HG03103 (cell line): ENCODE measurements at regions not wholly inside any gene's neighbourhood (a gene's known extent, or its start where the extent isn't known, plus 50 kb on each side); places are given as distances from the start of the nearest gene placed in this dataset.
"Not testable (repeated sequence)": the region's sequence is repeated elsewhere in the genome, so short reads cannot be mapped to it uniquely, and the experiment has no call there.

Experiments used
- ATAC-seq: cut with Tn5 transposase; IDR thresholded peaks from one replicate; pipeline ENCODE4 v1.9.1; 2021; ENCODE audit warnings: low read depth; ENCODE audit not compliant: unreplicated experiment

GRCh38 chr1:149695066-149695465 lies 87.4 kb upstream of the FCGR1A start:
- not testable (repeated sequence) for ATAC-seq

DNA sequence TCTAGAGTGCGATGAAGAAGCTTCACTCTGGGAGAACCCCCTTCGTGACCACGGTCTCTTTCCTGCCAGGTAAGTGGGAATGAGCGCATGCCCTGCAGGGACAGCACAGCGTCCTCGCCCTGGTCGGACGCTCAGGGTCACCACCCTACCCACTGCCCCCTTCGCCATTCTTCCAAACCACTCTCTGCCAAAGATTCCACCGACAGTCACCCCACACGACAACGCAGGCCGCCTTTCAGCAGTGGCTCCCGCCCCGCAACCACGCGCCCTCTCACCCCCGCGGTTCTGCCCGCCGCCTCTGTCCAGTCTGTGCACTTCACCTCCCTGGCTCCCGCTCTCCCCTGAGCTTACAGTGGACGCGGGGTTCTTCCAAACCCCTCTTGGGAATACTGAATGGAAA lies 82.3 kb upstream of the FCGR1A start:
- ATAC-seq, result not testable (repeated sequence)

DNA sequence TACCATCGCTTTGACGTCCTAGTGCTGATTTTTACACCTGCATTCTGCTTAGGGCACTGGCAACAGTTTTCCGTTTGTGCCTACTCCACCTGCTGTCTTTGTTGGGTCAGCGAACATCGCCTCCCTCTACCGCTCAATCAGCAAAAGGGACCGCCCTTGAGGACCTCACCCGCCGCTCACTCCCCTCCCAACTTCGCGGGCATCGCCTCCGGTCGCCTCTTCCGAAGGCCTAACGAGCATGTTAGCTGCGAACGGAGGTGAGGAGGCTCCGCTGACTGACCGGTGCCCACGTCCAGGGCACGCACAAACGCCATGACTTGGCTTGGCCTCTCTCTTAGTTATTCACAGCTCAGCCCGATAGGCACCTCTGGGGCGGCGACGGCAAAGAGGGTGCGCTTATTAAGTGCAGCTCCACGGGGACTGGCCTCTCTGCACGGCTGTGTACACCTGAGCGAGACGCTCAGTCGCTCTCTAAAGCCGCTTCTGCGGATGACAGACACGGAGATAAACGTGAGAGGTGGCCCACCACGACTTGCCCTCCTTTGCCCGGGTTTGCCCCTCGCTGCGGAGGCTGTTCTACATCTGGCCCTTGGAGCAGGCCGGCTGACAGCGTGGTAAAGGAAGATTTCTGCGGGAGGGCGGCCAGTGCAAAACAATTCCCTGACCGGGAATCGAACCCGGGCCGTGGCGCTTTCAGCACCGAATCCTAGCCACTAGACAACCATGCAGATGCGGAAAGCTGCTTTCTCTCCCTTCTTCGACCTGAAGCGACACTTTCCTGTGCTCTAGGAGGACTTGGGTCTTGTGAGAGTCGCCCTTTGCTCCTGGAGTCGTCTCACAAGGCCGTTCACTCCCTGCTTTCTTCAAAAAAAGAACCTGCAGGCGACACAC lies 81.6 kb upstream of the FCGR1A start:
- ATAC-seq, result not testable (repeated sequence)

GRCh38 chr1:149708192-149708853 lies 74.2 kb upstream of the FCGR1A start:
- ATAC-seq, result peak; percentile 90

- not testable (repeated sequence) for ATAC-seq
These were observed 70.8 kb upstream of the FCGR1A start for GRCh38 chr1:149711651-149712050.

GRCh38 chr1:149712154-149712927 lies 70.2 kb upstream of the FCGR1A start:
- ATAC-seq, result not testable (repeated sequence)

- not testable (repeated sequence) for ATAC-seq
These were observed 69.0 kb upstream of the FCGR1A start for GRCh38 chr1:149713513-149713912.

- ATAC-seq, result not testable (repeated sequence)
These were observed 68.5 kb upstream of the FCGR1A start for GRCh38 chr1:149713952-149714351.

DNA sequence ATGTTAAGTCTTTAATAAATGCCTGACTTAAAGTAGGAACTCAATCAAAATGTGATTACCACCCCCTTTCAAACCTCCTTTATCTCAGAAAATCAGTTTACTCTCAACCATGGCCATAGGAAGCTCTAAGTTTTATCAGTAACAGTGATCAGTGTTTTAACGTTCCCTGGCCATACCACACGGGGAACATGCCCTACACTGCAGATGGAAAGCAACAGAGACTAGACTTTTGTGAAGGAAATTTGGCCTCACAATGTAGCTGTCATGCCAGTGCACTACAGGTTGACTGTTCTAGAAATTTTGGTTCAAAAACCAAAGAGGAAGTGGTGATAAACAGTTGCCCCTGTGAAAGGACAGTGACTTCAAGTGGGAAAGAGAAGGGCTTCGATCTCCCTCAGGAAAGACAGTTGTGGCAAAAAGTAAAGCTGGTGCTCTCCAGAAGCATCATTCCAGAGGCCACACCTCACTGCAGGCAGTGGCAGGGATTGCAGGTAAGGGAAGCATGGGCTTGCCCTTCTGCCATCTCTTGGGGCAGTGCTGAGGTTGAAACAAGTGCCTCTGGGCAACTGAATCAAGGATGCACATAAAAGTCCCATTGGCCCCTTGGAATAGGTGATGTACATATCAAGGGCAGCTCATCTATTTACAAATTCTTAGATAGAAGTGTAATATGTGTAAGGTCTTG lies 57.7 kb upstream of the FCGR1A start:
- ATAC-seq, result not testable (repeated sequence)

DNA sequence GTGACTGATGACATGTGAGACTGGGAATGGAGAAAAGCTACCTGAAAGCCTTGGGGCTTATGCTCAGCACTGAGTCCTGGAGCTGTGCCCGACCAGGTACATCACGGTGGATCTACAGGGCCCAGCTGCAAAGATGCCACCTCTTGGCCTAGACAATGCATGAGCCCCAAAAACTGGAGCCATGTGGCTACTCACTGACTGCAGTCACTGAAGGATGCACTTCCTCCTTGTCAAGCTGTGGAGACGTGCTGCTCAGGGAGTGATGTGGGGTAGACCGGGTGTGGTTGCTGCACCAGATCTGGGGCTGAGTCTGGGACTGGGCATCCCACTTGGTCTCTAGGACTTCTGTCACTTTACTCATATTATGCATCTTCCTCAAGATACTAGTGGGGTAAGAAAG lies 55.8 kb upstream of the FCGR1A start:
- ATAC-seq, result not testable (repeated sequence)

GRCh38 chr1:149728598-149728997 lies 53.9 kb upstream of the FCGR1A start:
- not testable (repeated sequence) for ATAC-seq
